Fibroblast of mammary gland (primary cell): ENCODE measurements at regions not wholly inside any gene's neighbourhood (a gene's known extent, or its start where the extent isn't known, plus 50 kb on each side); places are given as distances from the start of the nearest gene placed in this dataset.

Source experiments
- DNase-seq: peaks from one replicate; pipeline ENCODE4 v3.0.0-alpha.2; 2010; ENCODE audit warnings: low read depth
- H3K4me3 ChIP-seq: 2 replicates; pipeline ENCODE4 v1.5.1; 2011; ENCODE audit warnings: low read depth, mild to moderate bottlenecking, low read length, moderate library complexity; ENCODE audit not compliant: control insufficient read depth
- TF ChIP-seq, protein P1 (sequence below): conservative IDR thresholded peaks from 2 replicates; pipeline ENCODE4 v1.5.1; 2011; ENCODE audit warnings: low read depth, low read length, inconsistent platforms; ENCODE audit not compliant: control insufficient read depth, insufficient read depth

DNA sequence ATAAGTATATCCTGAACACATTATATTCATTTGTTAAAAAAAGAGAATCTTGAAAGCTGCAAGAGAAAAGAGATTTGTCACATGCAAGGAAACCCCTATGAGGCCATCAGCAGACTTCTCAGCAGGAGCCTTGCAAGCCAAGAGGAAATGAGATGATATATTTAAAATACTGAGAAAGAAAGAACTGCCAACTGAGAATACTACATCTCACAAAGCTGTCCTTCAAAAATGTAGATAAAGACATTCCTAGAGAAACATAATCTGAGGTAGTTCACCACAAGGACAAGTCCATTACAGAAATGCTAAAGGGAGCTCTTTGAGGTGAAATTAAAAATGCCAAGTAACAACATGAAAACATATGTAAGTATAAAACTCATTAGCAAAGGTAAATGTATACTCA, 224.4 kb upstream of the MBL2 start:
- no peak for DNase-seq
- H3K4me3 ChIP-seq: no peak overlapping the region
- TF ChIP-seq, protein P1, sequence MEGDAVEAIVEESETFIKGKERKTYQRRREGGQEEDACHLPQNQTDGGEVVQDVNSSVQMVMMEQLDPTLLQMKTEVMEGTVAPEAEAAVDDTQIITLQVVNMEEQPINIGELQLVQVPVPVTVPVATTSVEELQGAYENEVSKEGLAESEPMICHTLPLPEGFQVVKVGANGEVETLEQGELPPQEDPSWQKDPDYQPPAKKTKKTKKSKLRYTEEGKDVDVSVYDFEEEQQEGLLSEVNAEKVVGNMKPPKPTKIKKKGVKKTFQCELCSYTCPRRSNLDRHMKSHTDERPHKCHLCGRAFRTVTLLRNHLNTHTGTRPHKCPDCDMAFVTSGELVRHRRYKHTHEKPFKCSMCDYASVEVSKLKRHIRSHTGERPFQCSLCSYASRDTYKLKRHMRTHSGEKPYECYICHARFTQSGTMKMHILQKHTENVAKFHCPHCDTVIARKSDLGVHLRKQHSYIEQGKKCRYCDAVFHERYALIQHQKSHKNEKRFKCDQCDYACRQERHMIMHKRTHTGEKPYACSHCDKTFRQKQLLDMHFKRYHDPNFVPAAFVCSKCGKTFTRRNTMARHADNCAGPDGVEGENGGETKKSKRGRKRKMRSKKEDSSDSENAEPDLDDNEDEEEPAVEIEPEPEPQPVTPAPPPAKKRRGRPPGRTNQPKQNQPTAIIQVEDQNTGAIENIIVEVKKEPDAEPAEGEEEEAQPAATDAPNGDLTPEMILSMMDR: no peak

DNA sequence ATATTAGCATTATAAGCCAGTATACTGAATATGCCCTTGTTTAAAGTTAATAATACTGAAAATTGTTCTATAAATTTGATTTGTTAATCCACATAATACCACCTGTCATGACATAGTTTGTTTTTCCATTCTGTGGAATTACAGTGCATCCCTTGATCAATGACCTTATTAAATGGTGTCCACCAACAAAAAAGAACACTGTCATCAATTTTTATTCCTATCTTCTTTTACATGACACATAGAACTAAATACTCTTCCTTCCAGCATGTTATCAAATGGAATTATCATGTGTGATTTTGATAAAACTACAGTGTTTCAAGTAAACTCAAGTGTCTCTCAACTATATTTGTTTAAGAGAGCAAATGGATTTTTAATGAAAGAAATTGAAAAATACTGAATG, 221.8 kb upstream of the MBL2 start:
- TF ChIP-seq, protein P1: no peak
- H3K4me3 ChIP-seq: no peak overlapping the region
- DNase-seq: no peak

DNA sequence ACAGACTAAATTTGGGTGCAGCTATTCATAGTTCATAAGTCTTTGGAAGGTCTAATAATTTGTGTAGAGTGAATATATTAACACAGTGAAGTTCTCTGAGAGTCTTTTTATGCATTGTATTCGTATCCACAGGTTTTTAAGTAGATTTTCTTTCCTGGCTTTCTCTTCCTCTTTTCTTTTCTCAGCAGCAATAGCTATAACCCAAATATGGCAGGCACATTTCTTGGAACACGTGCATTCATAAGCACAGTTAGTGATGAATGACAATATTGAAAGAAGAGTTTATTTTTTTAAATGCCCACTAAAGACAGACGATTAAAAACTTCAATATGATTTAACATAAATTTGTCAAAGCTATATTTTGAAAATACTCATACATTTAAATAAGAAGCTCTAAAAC, 220.5 kb upstream of the MBL2 start:
- TF ChIP-seq, protein P1: no peak

DNA sequence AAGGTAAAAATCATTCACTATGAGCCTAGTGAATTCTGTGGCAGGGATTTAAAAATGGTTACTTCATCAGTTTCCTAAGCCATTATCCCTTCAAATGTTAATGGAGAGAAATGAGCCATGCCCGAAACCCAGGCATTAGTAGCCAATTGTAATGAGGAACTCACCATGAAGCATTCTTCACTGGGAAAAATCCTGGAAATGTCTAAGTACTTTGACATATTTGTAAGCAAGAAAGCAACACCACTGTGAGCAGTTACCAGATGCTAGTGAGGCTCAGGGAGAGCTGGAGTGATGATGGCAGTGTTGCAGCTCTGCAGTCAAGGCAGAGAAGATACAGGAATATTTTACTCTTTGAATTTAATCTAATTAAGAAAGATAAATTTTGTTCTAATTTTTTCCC, 220.0 kb upstream of the MBL2 start:
- DNase-seq: no peak
- TF ChIP-seq, protein P1: no peak
- no peak overlapping the region for H3K4me3 ChIP-seq

More for the DNA sequence above, 220.5 kb upstream of the MBL2 start:
- no peak overlapping the region for H3K4me3 ChIP-seq
- no peak for DNase-seq

DNA sequence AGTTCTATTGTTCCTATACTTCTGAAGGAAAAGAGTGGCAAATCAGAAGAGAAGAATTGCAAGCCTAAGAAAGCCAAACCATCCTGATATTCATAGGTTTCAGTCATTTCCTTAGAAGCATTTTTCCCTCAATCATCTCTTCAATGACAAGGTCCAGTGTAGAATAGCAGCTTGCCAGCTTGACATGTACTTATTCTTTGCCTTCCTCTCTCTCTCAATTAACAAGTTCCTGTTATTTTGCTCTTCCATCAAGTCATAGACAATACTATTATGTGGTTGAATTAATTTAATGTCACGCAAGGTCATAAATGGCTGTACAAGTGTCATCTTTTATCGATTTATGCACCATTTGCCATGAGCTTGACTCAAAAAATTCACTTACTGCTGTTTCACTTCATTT, 216.3 kb upstream of the MBL2 start:
- TF ChIP-seq, protein P1: no peak
- DNase-seq: no peak
- no peak overlapping the region for H3K4me3 ChIP-seq

DNA sequence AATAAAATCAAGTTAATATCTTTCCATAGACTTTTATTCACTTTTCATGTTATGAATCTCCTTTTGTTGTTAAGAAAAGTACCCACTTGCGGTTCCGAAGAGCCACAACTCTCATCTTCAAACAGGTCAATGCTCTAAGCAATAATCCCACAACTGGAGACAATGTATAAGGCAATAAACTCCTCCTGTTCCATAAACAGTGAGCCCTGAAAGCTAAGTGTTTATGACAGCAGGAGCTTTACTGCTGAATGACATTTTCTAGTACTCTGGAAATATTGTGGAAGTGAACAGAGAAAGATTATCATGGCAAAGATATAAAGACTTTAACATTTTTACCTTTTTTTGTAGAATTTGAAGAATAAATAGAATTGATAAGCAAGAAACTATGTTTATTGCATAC, 213.5 kb upstream of the MBL2 start:
- no peak for DNase-seq
- TF ChIP-seq, protein P1: no peak
- no peak overlapping the region for H3K4me3 ChIP-seq

DNA sequence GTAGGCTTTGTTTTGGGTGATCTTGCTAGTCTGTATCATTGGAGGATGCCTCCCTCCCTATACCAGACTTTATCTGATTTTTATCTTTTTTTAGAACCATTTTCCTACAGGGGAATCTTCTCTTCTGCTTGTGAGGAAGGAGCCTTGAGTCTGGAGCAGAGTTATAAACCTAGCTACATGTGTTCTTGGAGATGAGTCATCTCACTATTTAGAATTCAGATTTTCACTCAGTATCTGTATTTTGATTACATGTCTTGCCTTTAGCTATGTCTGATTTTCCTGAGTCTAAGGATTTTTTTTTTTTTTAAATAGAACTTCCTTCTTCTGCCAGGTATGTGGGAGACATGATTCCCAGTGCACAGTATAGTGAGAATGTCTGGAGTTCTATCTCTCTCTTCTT, 211.6 kb upstream of the MBL2 start:
- TF ChIP-seq, protein P1: no peak
- no peak for DNase-seq
- no peak overlapping the region for H3K4me3 ChIP-seq
